OCI-LY7 (cell line): ENCODE measurements at regions not wholly inside any gene's neighbourhood (a gene's known extent, or its start where the extent isn't known, plus 50 kb on each side); places are given as distances from the start of the nearest gene placed in this dataset.

Experiments used
- BruUV-seq: library from RNA; stranded (reverse); fragments of 400-500 nt; replicated peaks from 2 replicates; lab custom pipeline; 2021; lab: Mats Ljungman, UMichigan
- CTCF ChIA-PET: fragments of 300-600 bp; sonication (Branson Sonifier 250); formaldehyde crosslinking; loops from one replicate; lab custom pipeline; 2022; ENCODE audit warnings: antibody characterized with exemption; ENCODE audit not compliant: unreplicated experiment; lab: Charles Lee
- POLR2A ChIA-PET: fragments of 300-600 bp; sonication (Branson Sonifier 250); formaldehyde crosslinking; loops from one replicate; lab custom pipeline; 2022; ENCODE audit warnings: antibody characterized with exemption; lab: Charles Lee
- DNase-seq: peaks from one replicate; pipeline ENCODE4 v3.0.0-alpha.2; 2015; ENCODE audit warnings: low spot score
- H2AFZ ChIP-seq: fragments of 200-600 bp; sonication (generic), shearing (Covaris generic); 2 replicates; pipeline ENCODE4 v1.6.1; 2014; ENCODE audit warnings: mild to moderate bottlenecking, antibody characterized with exemption, low read length, moderate library complexity
- H3K27ac ChIP-seq: fragments of 200-600 bp; sonication (generic); 2 replicates; pipeline ENCODE4 v1.5.1; 2014; ENCODE audit warnings: mixed run types, low read depth, mild to moderate bottlenecking, moderate library complexity, low read length, inconsistent platforms; ENCODE audit not compliant: poor library complexity, severe bottlenecking
- H3K36me3 ChIP-seq: fragments of 200-600 bp; sonication (generic); 2 replicates; pipeline ENCODE4 v1.6.1; 2014; ENCODE audit warnings: mild to moderate bottlenecking, antibody characterized with exemption, low read length, moderate library complexity, mixed read lengths; ENCODE audit not compliant: insufficient read depth
- H3K4me1 ChIP-seq: fragments of 200-600 bp; sonication (generic); 2 replicates; pipeline ENCODE4 v1.5.1; 2014; ENCODE audit warnings: mild to moderate bottlenecking, low read length; ENCODE audit not compliant: insufficient read depth, poor library complexity, severe bottlenecking
- H3K4me2 ChIP-seq: fragments of 200-600 bp; sonication (generic); 2 replicates; pipeline ENCODE4 v1.6.1; 2014; ENCODE audit warnings: mild to moderate bottlenecking, low read length
- H3K4me3 ChIP-seq: fragments of 200-600 bp; sonication (generic); 2 replicates; pipeline ENCODE4 v1.5.1; 2014; ENCODE audit warnings: mild to moderate bottlenecking, low read depth, low read length; ENCODE audit not compliant: poor library complexity, severe bottlenecking
- H3K79me2 ChIP-seq: fragments of 200-600 bp; sonication (generic); 2 replicates; pipeline ENCODE4 v1.6.1; 2016; ENCODE audit warnings: low read depth, mild to moderate bottlenecking, low read length, moderate library complexity, mixed read lengths; ENCODE audit not compliant: insufficient read depth
- H3K9me2 ChIP-seq: fragments of 200-600 bp; sonication (generic); 2 replicates; pipeline ENCODE4 v1.6.1; 2016; ENCODE audit warnings: mild to moderate bottlenecking, low read length, mixed read lengths; ENCODE audit not compliant: insufficient read depth
- H3K9me3 ChIP-seq: fragments of 200-600 bp; sonication (generic); 2 replicates; pipeline ENCODE4 v1.6.1; 2014; ENCODE audit warnings: mild to moderate bottlenecking, mixed run types, low read length, mixed read lengths
- H4K20me1 ChIP-seq: fragments of 200-600 bp; sonication (generic); 2 replicates; pipeline ENCODE4 v1.6.1; 2014; ENCODE audit warnings: mild to moderate bottlenecking, antibody characterized with exemption, low read length, moderate library complexity, mixed read lengths; ENCODE audit not compliant: insufficient read depth
- CTCF ChIP-seq: fragments of 200-600 bp; sonication (generic); conservative IDR thresholded peaks from 2 replicates; pipeline ENCODE4 v1.5.1; 2014; ENCODE audit warnings: mild to moderate bottlenecking, antibody characterized with exemption, low read length, moderate library complexity, mixed read lengths
- EZH2phosphoT487 ChIP-seq: fragments of 200-600 bp; sonication (generic); IDR thresholded peaks from 2 replicates; pipeline ENCODE4 v1.6.1; 2018; ENCODE audit warnings: low read depth, borderline replicate concordance, mild to moderate bottlenecking, mixed run types, antibody characterized with exemption, low read length, moderate library complexity, mixed read lengths
- intact Hi-C: fragments of 100-400 bp; cut with micrococcal nuclease; formaldehyde crosslinking; loops from one replicate; pipeline ENCODE4 v1.10.0; 2022; ENCODE audit not compliant: unreplicated experiment

DNA sequence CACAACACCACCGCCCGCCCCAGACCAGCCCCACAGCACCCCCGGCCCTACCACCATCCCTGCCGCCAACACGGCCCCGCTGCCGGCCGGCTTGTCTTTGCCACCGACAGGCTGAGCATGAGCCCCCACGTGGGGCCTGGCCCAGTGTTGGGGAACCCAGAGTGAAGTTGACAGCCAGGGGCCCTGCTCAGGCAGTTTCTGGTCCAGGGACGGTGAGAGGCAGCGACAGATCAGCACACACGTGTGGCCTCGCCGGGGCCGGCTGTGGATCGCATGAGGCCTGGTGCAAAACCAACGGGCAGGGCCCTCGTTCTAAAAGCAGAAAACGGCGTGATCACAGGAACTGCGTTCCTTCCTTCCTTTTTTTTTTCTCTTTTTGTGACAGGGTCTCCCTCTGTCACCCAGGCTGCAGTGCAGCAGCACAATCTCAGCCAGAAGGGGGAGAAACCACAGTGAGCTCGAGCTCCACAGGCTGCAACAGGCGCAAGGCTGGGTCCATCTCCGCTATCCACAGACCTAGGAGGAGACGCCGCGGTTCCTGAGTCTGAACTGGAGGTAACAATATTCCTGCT lies 50.5 kb upstream of the FBRSL1 start:
- H3K9me3 ChIP-seq: no peaks in the 10 kb centered on the region
- POLR2A ChIA-PET: no interaction called here
- H4K20me1 ChIP-seq: no peaks in the 10 kb centered on the region
- no peak overlapping the region for H3K27ac ChIP-seq
- no peak overlapping the region for H3K4me3 ChIP-seq
- no peak for DNase-seq
- intact Hi-C loops: no loop called here
- TF ChIP-seq CTCF (no peak), EZH2phosphoT487 (no peak)
- H3K9me2 ChIP-seq: no peaks in the 10 kb centered on the region
- CTCF ChIA-PET: no interaction called here
- BruUV-seq: no TSS peak
- H3K4me2 ChIP-seq: no peak overlapping the region
- no peak overlapping the region for H2AFZ ChIP-seq
- H3K4me1 ChIP-seq: peaks cover 8% of the 10 kb centered on the region
- no peaks in the 10 kb centered on the region for H3K79me2 ChIP-seq
- H3K36me3 ChIP-seq: no peaks in the 10 kb centered on the region

DNA sequence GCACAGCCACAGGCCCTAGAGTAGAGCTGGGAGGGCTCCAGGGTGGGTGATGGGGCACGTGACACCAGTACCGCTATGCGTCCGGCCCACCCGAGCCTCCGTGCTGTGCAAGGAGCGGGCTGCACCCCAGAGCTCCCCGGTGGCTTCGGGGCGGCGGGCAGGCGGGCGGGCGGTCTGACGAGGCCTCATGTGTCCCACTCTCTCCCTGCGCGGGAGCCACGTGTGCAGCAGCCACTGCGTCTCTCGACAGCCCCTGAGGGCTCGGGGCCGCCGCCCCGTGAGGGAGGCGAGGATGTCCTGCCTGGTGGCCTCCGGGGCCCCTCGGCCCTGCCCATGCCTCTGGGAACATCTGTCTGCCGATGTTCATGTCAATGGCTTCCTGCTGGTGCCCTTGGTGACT lies 51.2 kb upstream of the FBRSL1 start:
- H3K79me2 ChIP-seq: no peaks in the 10 kb centered on the region
- H3K9me3 ChIP-seq: no peaks in the 10 kb centered on the region
- H3K4me3 ChIP-seq: no peak overlapping the region
- no peak for DNase-seq
- no peak overlapping the region for H2AFZ ChIP-seq
- ChIA-PET CTCF (no interaction called here), POLR2A (no interaction called here)
- H3K4me1 ChIP-seq: peaks cover under 1% of the 10 kb centered on the region
- H3K27ac ChIP-seq: no peak overlapping the region
- no peaks in the 10 kb centered on the region for H3K9me2 ChIP-seq
- BruUV-seq: no TSS peak
- intact Hi-C loops: no loop called here
- TF ChIP-seq EZH2phosphoT487 (no peak), CTCF (no peak)
- no peak overlapping the region for H3K4me2 ChIP-seq
- no peaks in the 10 kb centered on the region for H4K20me1 ChIP-seq
- H3K36me3 ChIP-seq: no peaks in the 10 kb centered on the region

GRCh38 chr12:132437943-132438700 lies 51.8 kb upstream of the FBRSL1 start:
- Histone ChIP-seq H3K9me2 (no peaks in the 10 kb centered on the region), H3K27ac (no peak overlapping the region), H3K36me3 (no peaks in the 10 kb centered on the region), H3K9me3 (no peaks in the 10 kb centered on the region), H3K4me1 (no peaks in the 10 kb centered on the region), H4K20me1 (no peaks in the 10 kb centered on the region), H3K4me3 (no peak overlapping the region), H3K4me2 (no peak overlapping the region), H3K79me2 (no peaks in the 10 kb centered on the region), H2AFZ (no peak overlapping the region)
- no TSS peak for BruUV-seq
- intact Hi-C loops: no loop called here
- ChIA-PET POLR2A (no interaction called here), CTCF (no interaction called here)
- TF ChIP-seq EZH2phosphoT487 (no peak), CTCF (no peak)
- no peak for DNase-seq
